ENCODE measurements at regions not wholly inside any gene's neighbourhood (a gene's known extent, or its start where the extent isn't known, plus 50 kb on each side); places are given as distances from the start of the nearest gene placed in this dataset.

- Mint-ChIP-seq H3K27me3 (peaks cover 19 to 24% of the 10 kb centered on the region in 2 donors), H3K4me3 (no peak overlapping the region), H3K4me1 (no peaks in the 10 kb centered on the region), H3K9me3 (peaks cover 0 to 3% of the 10 kb centered on the region in 2 donors), H3K27ac (no peak overlapping the region), H3K36me3 (no peaks in the 10 kb centered on the region)
- DNase-seq (no peak), ATAC-seq (replicated peaks) (no peak)
Measured at GRCh38 chr20:52889225-52889624, 82.9 kb upstream of the TSHZ2 start.

GRCh38 chr20:52888096-52888495, 84.1 kb upstream of the TSHZ2 start:
- ATAC-seq (replicated peaks), result no peak
- Mint-ChIP-seq H3K27me3 (peaks cover 19 to 21% of the 10 kb centered on the region in 2 donors), H3K4me1 (no peaks in the 10 kb centered on the region), H3K9me3 (peaks cover 0 to 3% of the 10 kb centered on the region in 2 donors), H3K27ac (no peak overlapping the region), H3K36me3 (no peaks in the 10 kb centered on the region), H3K4me3 (no peak overlapping the region)
- DNase-seq, result no peak

GRCh38 chr20:52880997-52881396, 91.2 kb upstream of the TSHZ2 start:
- Mint-ChIP-seq H3K27me3 (peaks cover 11% of the 10 kb centered on the region in 2 donors), H3K27ac (no peak overlapping the region), H3K36me3 (no peaks in the 10 kb centered on the region), H3K4me1 (no peaks in the 10 kb centered on the region), H3K9me3 (peaks cover 0 to 2% of the 10 kb centered on the region in 2 donors), H3K4me3 (no peak overlapping the region)
- DNase-seq, result no peak
- no peak for ATAC-seq (replicated peaks)

GRCh38 chr20:52880259-52880658, 91.9 kb upstream of the TSHZ2 start:
- no peak for DNase-seq
- Mint-ChIP-seq H3K9me3 (peaks cover 0 to 2% of the 10 kb centered on the region in 2 donors), H3K27me3 (peaks cover 7 to 11% of the 10 kb centered on the region in 2 donors), H3K36me3 (no peaks in the 10 kb centered on the region), H3K4me1 (no peaks in the 10 kb centered on the region), H3K4me3 (no peak overlapping the region), H3K27ac (no peak overlapping the region)
- no peak for ATAC-seq (replicated peaks)

GRCh38 chr20:52874241-52874640, 97.9 kb upstream of the TSHZ2 start:
- H3K27ac Mint-ChIP-seq, result no peak overlapping the region
- H3K9me3 Mint-ChIP-seq, result peaks cover 0 to 2% of the 10 kb centered on the region in 2 donors
- H3K4me1 Mint-ChIP-seq, result no peaks in the 10 kb centered on the region
- no peak for DNase-seq
- no peak overlapping the region for H3K4me3 Mint-ChIP-seq
- no peak for ATAC-seq (replicated peaks)
- H3K27me3 Mint-ChIP-seq, result peaks cover 5% of the 10 kb centered on the region in 2 donors
- no peaks in the 10 kb centered on the region for H3K36me3 Mint-ChIP-seq

- H3K27me3 Mint-ChIP-seq, result peaks cover 0 to 5% of the 10 kb centered on the region in 2 donors
Measured at GRCh38 chr20:52869698-52870501, 102.3 kb upstream of the TSHZ2 start.

GRCh38 chr20:52869276-52869675, 102.9 kb upstream of the TSHZ2 start:
- H3K4me1 Mint-ChIP-seq, result no peaks in the 10 kb centered on the region
- H3K9me3 Mint-ChIP-seq, result peaks cover 0 to 4% of the 10 kb centered on the region in 2 donors
- no peak for DNase-seq
- peaks cover 0 to 5% of the 10 kb centered on the region in 2 donors for H3K27me3 Mint-ChIP-seq
- no peak overlapping the region for H3K4me3 Mint-ChIP-seq
- H3K27ac Mint-ChIP-seq, result no peak overlapping the region
- ATAC-seq (replicated peaks), result no peak
- no peaks in the 10 kb centered on the region for H3K36me3 Mint-ChIP-seq

More at GRCh38 chr20:52869698-52870501, 102.3 kb upstream of the TSHZ2 start:
- Mint-ChIP-seq H3K36me3 (no peaks in the 10 kb centered on the region), H3K27ac (no peak overlapping the region), H3K4me1 (no peaks in the 10 kb centered on the region), H3K4me3 (no peak overlapping the region), H3K9me3 (peaks cover 0 to 4% of the 10 kb centered on the region in 2 donors)
- no peak for ATAC-seq (replicated peaks)
- DNase-seq, result no peak

GRCh38 chr20:52867305-52867704, 104.9 kb upstream of the TSHZ2 start:
- ATAC-seq (replicated peaks), result no peak
- Mint-ChIP-seq H3K9me3 (peaks cover 0 to 7% of the 10 kb centered on the region in 2 donors), H3K27me3 (peaks cover 0 to 5% of the 10 kb centered on the region in 2 donors), H3K27ac (no peak overlapping the region), H3K4me3 (no peak overlapping the region), H3K4me1 (no peaks in the 10 kb centered on the region), H3K36me3 (no peaks in the 10 kb centered on the region)
- DNase-seq, result no peak

GRCh38 chr20:52864916-52865605, 107.1 kb upstream of the TSHZ2 start:
- Mint-ChIP-seq H3K4me3 (no peak overlapping the region), H3K27ac (no peak overlapping the region), H3K4me1 (no peaks in the 10 kb centered on the region), H3K9me3 (peaks cover 0 to 5% of the 10 kb centered on the region in 2 donors), H3K36me3 (no peaks in the 10 kb centered on the region), H3K27me3 (peaks cover 0 to 5% of the 10 kb centered on the region in 2 donors)
- no peak for ATAC-seq (replicated peaks)
- DNase-seq, result no peak

GRCh38 chr20:52859156-52859876, 112.8 kb upstream of the TSHZ2 start:
- ATAC-seq (replicated peaks) (no peak), DNase-seq (no peak)
- H3K4me1 Mint-ChIP-seq, result no peaks in the 10 kb centered on the region
- no peak overlapping the region for H3K4me3 Mint-ChIP-seq
- no peak overlapping the region for H3K27ac Mint-ChIP-seq
- no peaks in the 10 kb centered on the region for H3K27me3 Mint-ChIP-seq
- H3K9me3 Mint-ChIP-seq, result peaks cover 0 to 3% of the 10 kb centered on the region in 2 donors
- H3K36me3 Mint-ChIP-seq, result no peaks in the 10 kb centered on the region

GRCh38 chr20:52852714-52853113, 119.4 kb upstream of the TSHZ2 start:
- DNase-seq (no peak), ATAC-seq (replicated peaks) (no peak)
- Mint-ChIP-seq H3K27ac (no peak overlapping the region), H3K4me3 (no peak overlapping the region), H3K4me1 (no peaks in the 10 kb centered on the region), H3K36me3 (no peaks in the 10 kb centered on the region), H3K27me3 (peaks cover 0 to 5% of the 10 kb centered on the region in 2 donors), H3K9me3 (no peaks in the 10 kb centered on the region)

- no peaks in the 10 kb centered on the region for H3K9me3 Mint-ChIP-seq
- peaks cover 4 to 5% of the 10 kb centered on the region in 2 donors for H3K27me3 Mint-ChIP-seq
- no peaks in the 10 kb centered on the region for H3K36me3 Mint-ChIP-seq
- H3K27ac Mint-ChIP-seq, result no peak overlapping the region
- DNase-seq (no peak), ATAC-seq (replicated peaks) (no peak)
- H3K4me3 Mint-ChIP-seq, result no peak overlapping the region
- no peaks in the 10 kb centered on the region for H3K4me1 Mint-ChIP-seq
Measured at GRCh38 chr20:52847731-52848359, 124.3 kb upstream of the TSHZ2 start.

- Mint-ChIP-seq H3K27me3 (peaks cover 4 to 5% of the 10 kb centered on the region in 2 donors), H3K9me3 (no peaks in the 10 kb centered on the region), H3K4me3 (no peak overlapping the region), H3K36me3 (no peaks in the 10 kb centered on the region), H3K4me1 (no peaks in the 10 kb centered on the region), H3K27ac (no peak overlapping the region)
- no peak for DNase-seq
- ATAC-seq (replicated peaks), result no peak
Measured at GRCh38 chr20:52847029-52847660, 125.0 kb upstream of the TSHZ2 start.

- H3K36me3 Mint-ChIP-seq, result no peaks in the 10 kb centered on the region
- no peak for DNase-seq
- no peak for ATAC-seq (replicated peaks)
- no peaks in the 10 kb centered on the region for H3K4me1 Mint-ChIP-seq
- no peak overlapping the region for H3K27ac Mint-ChIP-seq
- no peaks in the 10 kb centered on the region for H3K9me3 Mint-ChIP-seq
- H3K27me3 Mint-ChIP-seq, result peaks cover 5 to 8% of the 10 kb centered on the region in 2 donors
- no peak overlapping the region for H3K4me3 Mint-ChIP-seq
Measured at GRCh38 chr20:52845044-52845443, 127.1 kb upstream of the TSHZ2 start.
